Gastroesophageal sphincter (tissue), 3 donors: ENCODE measurements at regions not wholly inside any gene's neighbourhood (a gene's known extent, or its start where the extent isn't known, plus 50 kb on each side); places are given as distances from the start of the nearest gene placed in this dataset.

Experiments used
- CTCF ChIP-seq, 4 experiments: fragments of 200-600 bp in 2 of 4; fragments of 450-650 bp in 2 of 4; sonication (generic) in 1 of 4; IDR thresholded peaks; one replicate each; pipeline ENCODE4 v1.5.1; 2017 to 2019; ENCODE audit warnings: antibody characterized with exemption in 4 of 4, mild to moderate bottlenecking in 2 of 4, moderate library complexity in 2 of 4
- EP300 ChIP-seq: sonication (generic); formaldehyde crosslinking; IDR thresholded peaks from one replicate; pipeline ENCODE4 v1.6.1; 2017; ENCODE audit warnings: antibody characterized with exemption, mild to moderate bottlenecking
- POLR2A ChIP-seq, 2 donors: fragments of 450-650 bp; IDR thresholded peaks; one replicate each; pipeline ENCODE4 v1.6.1; 2017; ENCODE audit warnings: antibody characterized with exemption in 2 of 2, mild to moderate bottlenecking in 2 of 2, moderate library complexity in 1 of 2

GRCh38 chr2:236685361-236685760 is 115.7 kb downstream of the ACKR3 start:
- TF ChIP-seq POLR2A (IDR thresholded peaks at IDR 0.05) (no peak), CTCF (IDR thresholded peaks at IDR 0.05) (no peak), EP300 (no peak)
